ENCODE measurements at regions not wholly inside any gene's neighbourhood (a gene's known extent, or its start where the extent isn't known, plus 50 kb on each side); places are given as distances from the start of the nearest gene placed in this dataset.
"Not testable (repeated sequence)": the region's sequence is repeated elsewhere in the genome, so short reads cannot be mapped to it uniquely, and the experiment has no call there.

DNA sequence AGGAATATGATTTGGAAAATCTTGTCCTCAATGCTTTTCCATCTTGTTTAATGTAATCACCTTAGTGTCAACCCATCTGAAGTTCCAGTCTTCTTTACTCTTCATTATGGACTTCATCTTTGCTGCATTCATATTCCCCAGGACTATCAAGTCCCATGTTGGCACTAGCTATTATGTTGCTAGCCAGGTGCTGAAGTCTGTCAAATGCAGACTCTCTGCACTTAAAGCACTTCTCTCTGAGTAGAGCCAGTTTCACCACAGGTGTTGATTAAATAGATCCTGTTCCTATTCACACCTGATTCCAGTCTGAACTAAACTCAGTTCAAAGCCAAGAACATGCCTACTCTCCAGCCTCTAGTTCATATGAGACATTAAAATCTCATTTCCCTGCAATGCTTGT lies 75.0 kb upstream of the PKN2 start:
- no peak for DNase-seq

DNA sequence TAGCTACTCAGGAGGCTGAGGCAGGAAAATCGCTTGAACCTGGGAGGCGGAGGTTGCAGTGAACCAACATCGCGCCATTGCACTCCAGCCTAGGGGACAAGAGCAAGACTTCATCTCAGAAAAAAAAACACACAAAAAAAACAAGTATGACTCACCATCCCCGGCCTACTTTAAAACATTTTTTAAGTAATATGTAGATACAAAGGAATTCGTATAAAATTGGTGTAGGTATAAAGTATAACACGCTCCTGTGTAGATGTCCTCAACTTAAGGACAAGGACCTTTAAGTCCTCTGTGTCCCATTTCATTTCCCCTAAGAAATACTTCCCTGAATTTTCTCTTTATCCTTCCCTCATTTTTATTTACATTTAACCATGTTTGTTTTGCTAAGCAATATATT lies 73.4 kb upstream of the PKN2 start:
- no peak for DNase-seq

DNA sequence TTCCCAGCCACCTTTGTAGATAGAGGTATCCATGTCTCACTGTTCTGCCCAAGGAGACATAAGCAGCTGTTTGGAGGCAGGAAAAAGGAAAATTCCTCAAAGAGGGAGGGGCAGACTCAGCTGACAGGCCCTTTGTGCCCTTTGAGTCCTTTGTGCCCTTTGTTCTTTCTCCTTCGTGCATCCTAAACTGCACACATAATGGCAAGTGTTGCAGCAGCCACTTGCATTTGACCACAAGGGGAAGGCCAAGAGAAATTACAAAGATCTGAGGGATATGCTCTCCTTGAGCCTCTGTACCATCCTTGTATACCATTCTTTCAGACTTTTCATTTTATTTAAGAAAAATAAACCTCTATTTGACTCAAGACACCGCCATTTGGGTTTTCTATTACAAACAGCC lies 71.8 kb upstream of the PKN2 start:
- DNase-seq, result no peak

DNA sequence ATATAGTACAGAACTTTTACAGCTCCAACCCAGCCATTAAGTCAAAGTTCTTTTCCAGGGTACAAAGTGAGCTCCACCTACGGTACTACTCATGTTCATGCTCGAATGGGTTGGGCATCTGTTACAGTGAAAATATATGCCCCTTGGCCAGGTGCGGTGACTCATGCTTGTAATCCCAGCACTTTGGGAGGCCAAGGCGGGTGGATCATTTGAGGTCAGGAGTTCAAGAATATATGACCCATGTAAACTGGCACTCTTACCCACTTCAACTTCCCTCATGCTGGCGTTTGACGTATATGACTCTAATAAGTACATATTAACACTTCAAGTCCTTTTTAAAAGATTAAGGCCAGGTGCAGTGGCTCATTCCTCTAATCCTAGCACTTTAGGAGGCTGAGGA lies 71.3 kb upstream of the PKN2 start:
- no peak for DNase-seq

DNA sequence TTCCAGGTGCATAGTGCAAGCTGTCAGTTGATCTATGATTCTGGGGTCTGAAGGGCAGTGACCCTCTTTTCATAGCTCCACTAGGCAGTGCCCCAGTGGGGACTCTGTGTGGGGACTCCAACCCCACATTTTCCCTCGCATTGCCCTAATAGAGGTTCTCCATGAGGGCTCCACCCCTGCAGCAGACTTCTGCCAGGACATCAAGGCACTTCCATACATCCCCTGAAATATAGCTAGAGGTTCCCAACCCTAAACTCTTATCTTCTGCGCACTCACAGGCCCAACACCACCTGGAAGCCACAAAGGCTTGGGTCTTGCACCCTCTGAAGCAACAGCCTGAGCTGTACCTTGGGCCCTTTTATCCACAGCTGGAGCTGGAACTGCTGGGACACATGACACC lies 65.7 kb upstream of the PKN2 start:
- no peak for DNase-seq

DNA sequence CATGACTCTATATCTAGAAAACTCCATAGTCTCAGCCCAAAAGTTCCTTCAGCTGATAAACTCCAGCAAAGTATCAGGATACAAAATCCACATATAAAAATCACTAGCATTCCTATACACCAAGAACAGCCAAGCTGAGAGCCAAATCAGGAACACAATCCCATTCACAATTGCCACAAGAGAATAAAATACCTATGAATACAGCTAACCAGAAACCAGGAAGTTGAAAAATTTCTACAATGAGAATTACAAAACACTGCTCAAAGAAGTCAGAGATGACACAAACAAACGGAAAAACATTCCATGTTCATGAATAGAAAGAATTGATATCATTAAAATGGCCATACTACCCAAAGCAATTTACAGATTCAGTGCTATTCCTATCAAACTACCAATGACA lies 61.0 kb upstream of the PKN2 start:
- DNase-seq, result not testable (repeated sequence)

All from NCI-H446 (cell line).